PC-9 (cell line): ENCODE measurements at regions not wholly inside any gene's neighbourhood (a gene's known extent, or its start where the extent isn't known, plus 50 kb on each side); places are given as distances from the start of the nearest gene placed in this dataset.

Source experiments
- BruUV-seq: library from RNA; stranded (reverse); fragments of 400-500 nt; replicated peaks from 2 replicates; lab custom pipeline; 2021; lab: Mats Ljungman, UMichigan
- CTCF ChIA-PET: fragments of 300-600 bp; sonication (Branson Sonifier 250); formaldehyde crosslinking; loops from one replicate; lab custom pipeline; 2022; ENCODE audit warnings: antibody characterized with exemption; lab: Charles Lee
- POLR2A ChIA-PET: fragments of 300-600 bp; sonication (Branson Sonifier 250); formaldehyde crosslinking; loops from one replicate; lab custom pipeline; 2022; ENCODE audit warnings: antibody characterized with exemption; ENCODE audit not compliant: unreplicated experiment; lab: Charles Lee
- DNase-seq, 2 experiments: peaks; one replicate each; pipeline versions ENCODE4 v3.0.0 to v3.0.0-alpha.2; 2015 to 2022; ENCODE audit warnings: mixed read lengths in 1 of 2
- H2AFZ ChIP-seq: fragments of 200-600 bp; sonication (generic); 2 replicates; pipeline ENCODE4 v1.8.1; 2017; ENCODE audit warnings: antibody characterized with exemption
- H3F3A ChIP-seq: fragments of 200-600 bp; sonication (generic); 2 replicates; pipeline ENCODE4 v1.8.1; 2017; ENCODE audit warnings: antibody characterized with exemption, mild to moderate bottlenecking, low read depth; ENCODE audit not compliant: insufficient read depth
- H3K27ac ChIP-seq: fragments of 200-600 bp; sonication (generic); 2 replicates; pipeline ENCODE4 v1.6.1; 2016; ENCODE audit warnings: mixed run types
- H3K27me3 ChIP-seq: fragments of 200-600 bp; sonication (generic); 2 replicates; pipeline ENCODE4 v1.6.1; 2016; ENCODE audit warnings: low read depth, mixed run types; ENCODE audit not compliant: insufficient read depth
- H3K36me3 ChIP-seq: fragments of 200-600 bp; sonication (generic); 2 replicates; pipeline ENCODE4 v1.6.1; 2016; ENCODE audit warnings: low read depth, mixed run types
- H3K4me1 ChIP-seq: fragments of 200-600 bp; sonication (generic); replicated peaks from 2 replicates; pipeline ENCODE4 v1.6.1; 2016; ENCODE audit warnings: mixed run types; ENCODE audit not compliant: insufficient read depth
- H3K4me2 ChIP-seq: fragments of 200-600 bp; sonication (generic); 2 replicates; pipeline ENCODE4 v1.6.1; 2017; ENCODE audit warnings: mixed run types
- H3K4me3 ChIP-seq: fragments of 200-600 bp; sonication (generic); 2 replicates; pipeline ENCODE4 v1.6.1; 2016; ENCODE audit warnings: mixed run types
- H3K79me2 ChIP-seq: fragments of 200-600 bp; sonication (generic); 2 replicates; pipeline ENCODE4 v1.6.1; 2017; ENCODE audit warnings: low read depth, mixed run types
- H3K9me2 ChIP-seq: fragments of 200-600 bp; sonication (generic); 2 replicates; pipeline ENCODE4 v1.8.1; 2017; ENCODE audit warnings: mild to moderate bottlenecking; ENCODE audit not compliant: insufficient read depth
- H3K9me3 ChIP-seq: fragments of 200-600 bp; sonication (generic); 2 replicates; pipeline ENCODE4 v1.8.1; 2016; ENCODE audit warnings: low read depth; ENCODE audit not compliant: insufficient read depth
- H4K20me1 ChIP-seq: fragments of 200-600 bp; sonication (generic); 2 replicates; pipeline ENCODE4 v1.8.1; 2017; ENCODE audit not compliant: insufficient read depth
- EZH2 ChIP-seq: fragments of 200-600 bp; sonication (generic); IDR thresholded peaks from 2 replicates; pipeline ENCODE4 v1.8.0; 2017; ENCODE audit warnings: antibody characterized with exemption, low read depth
- intact Hi-C: fragments of 100-400 bp; cut with micrococcal nuclease; formaldehyde crosslinking; loops from one replicate; pipeline ENCODE4 v1.10.0; 2022; ENCODE audit not compliant: unreplicated experiment
- TF ChIP-seq, protein P1 (sequence below): fragments of 200-600 bp; sonication (generic); conservative IDR thresholded peaks from 2 replicates; pipeline ENCODE4 v1.6.1; 2017; ENCODE audit warnings: mixed run types, antibody characterized with exemption, mild to moderate bottlenecking, moderate library complexity

DNA sequence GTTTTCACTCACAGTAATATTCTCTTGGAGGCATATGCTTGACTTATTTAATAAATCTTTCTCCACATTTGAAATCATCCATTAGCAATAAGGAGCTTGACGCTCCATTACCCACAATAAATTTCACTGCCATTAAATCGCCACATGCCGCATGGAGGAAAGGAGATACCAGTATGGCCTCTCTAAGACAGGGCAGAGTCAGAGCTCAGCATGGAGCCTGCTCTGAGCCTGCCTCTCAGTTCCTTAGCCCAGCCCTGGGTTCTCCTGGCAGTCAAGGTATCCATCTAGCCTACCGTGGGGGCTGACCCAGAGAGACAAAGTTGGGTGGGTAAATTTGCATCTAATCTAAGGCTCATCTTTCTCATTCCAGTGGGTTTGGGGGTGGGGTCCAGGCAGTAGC, 80.3 kb upstream of the CES5A start:
- H3K36me3 ChIP-seq = no peaks in the 10 kb centered on the region
- ChIA-PET POLR2A (no interaction called here), CTCF (no interaction called here)
- H3F3A ChIP-seq = no peaks in the 10 kb centered on the region
- no peaks in the 10 kb centered on the region for H3K9me2 ChIP-seq
- BruUV-seq = no TSS peak
- H3K4me2 ChIP-seq = no peak overlapping the region
- intact Hi-C loops = no loop called here
- no peaks in the 10 kb centered on the region for H4K20me1 ChIP-seq
- no peak overlapping the region for H3K4me3 ChIP-seq
- no peak overlapping the region for H3K27ac ChIP-seq
- DNase-seq = no peak
- H3K9me3 ChIP-seq = no peaks in the 10 kb centered on the region
- H3K4me1 ChIP-seq = no peaks in the 10 kb centered on the region
- no peak for TF ChIP-seq EZH2
- no peaks in the 10 kb centered on the region for H3K79me2 ChIP-seq
- H3K27me3 ChIP-seq = no peaks in the 10 kb centered on the region
- no peak overlapping the region for H2AFZ ChIP-seq

DNA sequence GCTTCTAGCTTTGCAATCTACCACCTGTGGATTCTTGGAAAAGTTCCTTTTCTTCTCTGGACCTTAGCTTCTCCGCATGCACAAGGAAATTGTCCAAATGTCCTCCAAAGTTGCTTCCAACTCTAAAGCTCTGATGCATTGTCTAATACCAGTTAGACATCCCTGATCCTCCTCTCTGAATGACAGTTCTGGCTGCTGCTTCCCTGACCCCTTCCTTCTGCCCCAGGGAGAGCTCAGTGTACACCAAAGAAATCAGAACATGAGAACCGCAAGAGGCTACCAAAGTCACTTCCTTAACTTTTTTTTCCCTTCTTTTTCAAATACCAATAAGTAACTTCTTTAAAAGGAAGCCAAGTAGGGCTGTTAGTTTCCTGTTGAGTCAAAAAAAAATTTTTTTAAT, 79.7 kb upstream of the CES5A start:
- Histone ChIP-seq H3F3A (no peaks in the 10 kb centered on the region), H3K27me3 (no peaks in the 10 kb centered on the region), H3K79me2 (no peaks in the 10 kb centered on the region), H3K4me1 (no peaks in the 10 kb centered on the region), H3K4me2 (no peak overlapping the region), H3K36me3 (no peaks in the 10 kb centered on the region), H3K27ac (no peak overlapping the region), H3K9me2 (no peaks in the 10 kb centered on the region), H3K9me3 (no peaks in the 10 kb centered on the region), H3K4me3 (no peak overlapping the region), H2AFZ (no peak overlapping the region), H4K20me1 (no peaks in the 10 kb centered on the region)
- ChIA-PET CTCF (no interaction called here), POLR2A (no interaction called here)
- intact Hi-C loops = no loop called here
- DNase-seq = no peak
- TF ChIP-seq EZH2 = no peak
- TF ChIP-seq, protein P1, sequence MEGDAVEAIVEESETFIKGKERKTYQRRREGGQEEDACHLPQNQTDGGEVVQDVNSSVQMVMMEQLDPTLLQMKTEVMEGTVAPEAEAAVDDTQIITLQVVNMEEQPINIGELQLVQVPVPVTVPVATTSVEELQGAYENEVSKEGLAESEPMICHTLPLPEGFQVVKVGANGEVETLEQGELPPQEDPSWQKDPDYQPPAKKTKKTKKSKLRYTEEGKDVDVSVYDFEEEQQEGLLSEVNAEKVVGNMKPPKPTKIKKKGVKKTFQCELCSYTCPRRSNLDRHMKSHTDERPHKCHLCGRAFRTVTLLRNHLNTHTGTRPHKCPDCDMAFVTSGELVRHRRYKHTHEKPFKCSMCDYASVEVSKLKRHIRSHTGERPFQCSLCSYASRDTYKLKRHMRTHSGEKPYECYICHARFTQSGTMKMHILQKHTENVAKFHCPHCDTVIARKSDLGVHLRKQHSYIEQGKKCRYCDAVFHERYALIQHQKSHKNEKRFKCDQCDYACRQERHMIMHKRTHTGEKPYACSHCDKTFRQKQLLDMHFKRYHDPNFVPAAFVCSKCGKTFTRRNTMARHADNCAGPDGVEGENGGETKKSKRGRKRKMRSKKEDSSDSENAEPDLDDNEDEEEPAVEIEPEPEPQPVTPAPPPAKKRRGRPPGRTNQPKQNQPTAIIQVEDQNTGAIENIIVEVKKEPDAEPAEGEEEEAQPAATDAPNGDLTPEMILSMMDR = no peak
- no TSS peak for BruUV-seq

DNA sequence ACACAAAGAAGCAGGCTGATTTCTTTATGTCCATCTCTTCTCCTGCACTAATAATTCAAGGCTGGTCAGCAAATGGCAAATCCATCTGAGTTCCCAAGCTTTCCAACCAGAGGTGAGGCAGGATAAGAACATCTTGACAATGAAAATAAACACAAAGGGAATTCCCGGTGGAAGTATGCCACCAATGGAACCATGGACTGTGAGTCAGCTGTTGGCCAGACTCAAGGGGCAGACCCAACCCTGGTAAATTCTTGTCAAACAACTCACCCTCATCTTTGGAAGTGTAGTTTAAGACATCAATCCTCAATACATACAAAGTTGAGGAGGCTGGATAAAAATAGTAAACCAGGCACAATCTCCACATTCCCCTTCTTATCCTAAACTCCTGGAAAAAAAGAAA, 74.3 kb upstream of the CES5A start:
- Histone ChIP-seq H4K20me1 (no peaks in the 10 kb centered on the region), H3K9me2 (no peaks in the 10 kb centered on the region), H2AFZ (no peak overlapping the region), H3K27ac (no peak overlapping the region), H3K4me1 (no peaks in the 10 kb centered on the region), H3K4me3 (no peak overlapping the region), H3K9me3 (no peaks in the 10 kb centered on the region), H3K79me2 (no peaks in the 10 kb centered on the region), H3K27me3 (no peaks in the 10 kb centered on the region), H3K36me3 (no peaks in the 10 kb centered on the region), H3F3A (no peaks in the 10 kb centered on the region), H3K4me2 (no peak overlapping the region)
- ChIA-PET POLR2A (no interaction called here), CTCF (no interaction called here)
- BruUV-seq = no TSS peak
- intact Hi-C loops = no loop called here
- TF ChIP-seq, protein P1 = no peak
- no peak for DNase-seq

DNA sequence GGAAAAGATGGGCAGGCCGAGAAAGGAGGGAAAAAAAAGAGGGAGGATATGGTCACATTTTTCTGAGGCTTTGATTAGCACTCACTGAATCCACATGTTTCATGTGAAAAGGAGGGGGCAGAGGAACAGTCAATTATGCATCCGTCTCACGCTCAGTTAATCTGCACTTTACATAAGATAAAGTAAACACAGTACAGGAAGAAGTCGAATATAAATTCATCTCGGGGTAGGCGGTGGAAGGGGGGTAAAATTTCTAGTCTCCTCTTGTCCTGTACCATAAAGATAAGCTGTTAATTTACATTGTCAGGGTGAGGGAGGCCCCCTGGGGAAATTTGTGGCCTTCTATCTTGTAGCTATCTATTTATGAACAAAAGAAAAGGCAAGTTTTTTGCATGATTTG, 73.1 kb upstream of the CES5A start:
- BruUV-seq = no TSS peak

More for the DNA sequence above, 73.1 kb upstream of the CES5A start:
- H3K79me2 ChIP-seq = no peaks in the 10 kb centered on the region
- ChIA-PET POLR2A (no interaction called here), CTCF (no interaction called here)
- no peak overlapping the region for H3K4me3 ChIP-seq
- H3K4me1 ChIP-seq = no peaks in the 10 kb centered on the region
- no peaks in the 10 kb centered on the region for H3K9me2 ChIP-seq
- H3K9me3 ChIP-seq = no peaks in the 10 kb centered on the region
- no peaks in the 10 kb centered on the region for H4K20me1 ChIP-seq
- intact Hi-C loops = no loop called here
- no peaks in the 10 kb centered on the region for H3K27me3 ChIP-seq
- no peaks in the 10 kb centered on the region for H3K36me3 ChIP-seq
- no peak for DNase-seq
- no peak overlapping the region for H3K27ac ChIP-seq
- TF ChIP-seq, protein P1 = no peak
- TF ChIP-seq EZH2 = no peak
- H3K4me2 ChIP-seq = no peak overlapping the region
- no peaks in the 10 kb centered on the region for H3F3A ChIP-seq
- H2AFZ ChIP-seq = no peak overlapping the region
